HG03565 (cell line): ENCODE measurements at regions not wholly inside any gene's neighbourhood (a gene's known extent, or its start where the extent isn't known, plus 50 kb on each side); places are given as distances from the start of the nearest gene placed in this dataset.

Source experiments
- ATAC-seq: cut with Tn5 transposase; IDR thresholded peaks from one replicate; pipeline ENCODE4 v1.9.1; 2021; ENCODE audit warnings: mild to moderate bottlenecking, moderate library complexity; ENCODE audit not compliant: unreplicated experiment

DNA sequence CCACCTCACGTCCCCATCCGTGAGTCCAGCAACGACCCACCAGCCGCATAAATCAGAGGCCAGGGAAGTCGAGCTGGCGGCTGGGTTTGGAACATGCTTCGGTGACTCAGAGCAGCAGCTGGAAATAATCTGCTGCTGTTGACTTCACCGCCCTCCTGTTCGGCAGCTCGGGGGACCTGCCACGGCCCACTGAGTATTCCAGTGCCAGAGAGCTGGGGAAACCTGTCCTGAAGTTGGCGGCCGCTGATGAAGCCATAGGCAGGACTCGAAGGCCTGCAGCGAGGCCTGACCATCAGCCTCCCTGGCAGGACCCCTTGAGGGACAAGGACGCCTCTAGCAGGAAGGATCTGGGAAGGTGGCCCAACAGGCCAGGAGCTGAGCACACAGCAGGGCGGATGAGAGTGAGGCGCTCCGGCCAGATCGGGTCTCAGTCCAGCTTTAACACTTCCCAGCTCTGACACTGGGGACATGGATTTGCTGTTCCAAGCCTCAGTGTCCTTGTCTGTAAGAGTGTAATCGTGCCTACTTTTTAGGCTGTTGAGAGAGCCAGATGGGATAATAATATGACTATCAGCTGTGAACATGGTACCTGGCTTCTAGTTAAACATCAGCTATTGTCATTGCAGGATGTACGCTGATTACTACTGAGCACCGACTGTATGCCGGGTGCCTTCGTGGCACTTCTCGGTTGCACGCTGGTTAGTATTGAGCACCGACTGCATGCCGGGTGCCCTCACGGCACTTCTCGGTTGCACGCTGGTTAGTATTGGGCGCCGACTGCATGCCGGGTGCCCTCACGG is 50.4 kb upstream of the CIBAR2 start:
- ATAC-seq, result no peak

- ATAC-seq, result no peak
These were observed 51.2 kb upstream of the CIBAR2 start for GRCh38 chr16:85163278-85164112.

DNA sequence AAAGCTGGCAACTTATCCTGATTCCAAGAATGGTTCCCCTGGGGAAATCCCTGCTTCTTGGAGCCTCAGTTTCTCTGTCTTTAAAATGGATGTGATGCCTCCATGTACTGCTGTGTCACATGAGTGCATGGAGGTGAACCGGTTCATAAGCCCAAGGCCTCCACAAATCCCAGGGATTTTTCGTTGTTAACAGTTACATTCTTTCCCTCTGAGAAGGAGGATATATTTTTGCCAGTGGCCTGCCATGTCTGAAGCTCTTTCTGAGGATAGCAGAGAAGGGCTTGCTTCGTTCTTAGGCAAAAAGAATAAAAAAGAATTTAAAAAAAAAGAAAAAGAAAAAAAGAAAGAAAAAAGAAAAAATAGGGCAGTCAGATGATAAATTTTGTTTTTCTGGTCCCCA is 52.2 kb upstream of the CIBAR2 start:
- no peak for ATAC-seq

DNA sequence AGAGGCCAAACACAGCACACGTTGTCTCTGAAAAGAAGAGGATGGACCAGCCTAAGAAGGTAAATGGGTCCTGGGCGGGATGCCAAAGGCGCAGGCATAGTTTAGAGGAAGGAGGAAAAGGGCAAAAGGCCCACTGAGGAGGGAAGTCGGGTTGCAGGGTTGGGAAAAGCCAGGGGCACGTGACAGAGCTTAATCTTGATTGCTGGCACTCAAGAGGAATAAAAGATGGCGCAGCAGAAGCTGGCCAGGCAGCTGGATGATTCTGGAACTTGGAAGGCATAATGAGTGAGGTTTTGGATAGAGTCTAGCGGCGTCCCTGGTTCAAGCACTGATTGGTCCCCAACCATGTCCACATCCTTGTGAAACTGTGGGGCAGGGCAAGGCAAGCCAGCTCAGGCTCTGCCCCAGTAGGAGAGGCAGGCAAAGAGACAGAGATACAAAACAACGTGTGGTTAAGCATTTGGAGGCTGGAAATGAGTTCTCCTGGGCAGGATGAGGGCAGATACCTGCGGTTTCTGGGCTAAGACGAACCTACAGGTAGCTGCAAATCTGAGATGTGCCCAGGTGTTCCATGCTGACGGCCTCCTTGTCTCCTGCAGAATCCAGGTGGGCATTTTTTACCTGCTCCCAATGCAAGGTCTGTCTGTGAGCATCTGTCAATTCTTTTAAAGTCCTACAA is 52.7 kb upstream of the CIBAR2 start:
- ATAC-seq, result no peak

GRCh38 chr16:85165781-85166180 is 53.5 kb upstream of the CIBAR2 start:
- ATAC-seq, result no peak

GRCh38 chr16:85166281-85166680 is 54.0 kb upstream of the CIBAR2 start:
- ATAC-seq, result no peak

GRCh38 chr16:85166699-85167588 is 54.7 kb upstream of the CIBAR2 start:
- ATAC-seq, result no peak

DNA sequence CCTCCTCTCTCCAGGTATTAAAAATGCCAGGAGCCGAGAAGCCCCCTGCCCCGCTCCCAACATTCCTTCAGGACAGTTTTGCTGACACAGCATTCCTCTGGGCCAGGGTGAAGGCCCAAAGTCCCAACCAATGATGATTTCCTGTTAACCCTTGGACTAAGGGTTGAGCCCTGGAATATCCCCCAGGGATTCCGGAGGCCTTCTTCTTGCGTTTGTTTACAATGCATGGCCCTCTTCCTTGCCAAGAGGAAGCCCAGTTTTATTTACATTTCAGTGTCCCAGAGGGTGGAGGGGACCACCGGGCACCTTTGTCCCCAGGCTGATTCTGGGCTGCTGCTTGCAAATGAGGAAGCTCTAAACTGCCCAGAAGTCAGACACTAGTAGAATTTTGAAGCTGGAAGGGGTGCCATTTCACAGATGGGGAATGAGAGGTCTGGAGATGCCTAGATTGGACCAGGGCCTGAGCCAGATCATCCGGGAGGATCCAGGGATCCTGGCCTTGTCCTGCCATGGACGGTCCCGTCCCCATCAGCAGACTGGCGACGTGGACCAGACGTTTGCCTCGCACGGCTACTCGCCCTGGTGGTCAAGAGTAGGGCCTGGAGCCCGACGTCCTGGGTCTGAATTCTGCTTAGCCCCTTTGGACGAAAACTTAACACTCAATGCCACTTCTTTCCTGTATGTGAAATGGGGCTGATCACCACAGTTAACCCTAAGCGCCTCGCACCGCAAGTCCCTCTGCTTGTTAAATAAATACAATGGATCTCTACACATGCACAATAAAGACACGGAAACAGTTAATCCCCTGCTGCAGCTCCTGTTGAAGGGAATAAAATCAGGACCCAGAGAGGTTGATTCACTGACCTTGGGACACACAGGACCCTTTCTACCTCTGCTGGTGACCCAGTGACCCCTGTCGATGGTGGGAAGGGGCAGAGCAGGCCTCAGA is 55.6 kb upstream of the CIBAR2 start:
- ATAC-seq, result no peak

GRCh38 chr16:85168732-85169256 is 56.5 kb upstream of the CIBAR2 start:
- ATAC-seq, result no peak

DNA sequence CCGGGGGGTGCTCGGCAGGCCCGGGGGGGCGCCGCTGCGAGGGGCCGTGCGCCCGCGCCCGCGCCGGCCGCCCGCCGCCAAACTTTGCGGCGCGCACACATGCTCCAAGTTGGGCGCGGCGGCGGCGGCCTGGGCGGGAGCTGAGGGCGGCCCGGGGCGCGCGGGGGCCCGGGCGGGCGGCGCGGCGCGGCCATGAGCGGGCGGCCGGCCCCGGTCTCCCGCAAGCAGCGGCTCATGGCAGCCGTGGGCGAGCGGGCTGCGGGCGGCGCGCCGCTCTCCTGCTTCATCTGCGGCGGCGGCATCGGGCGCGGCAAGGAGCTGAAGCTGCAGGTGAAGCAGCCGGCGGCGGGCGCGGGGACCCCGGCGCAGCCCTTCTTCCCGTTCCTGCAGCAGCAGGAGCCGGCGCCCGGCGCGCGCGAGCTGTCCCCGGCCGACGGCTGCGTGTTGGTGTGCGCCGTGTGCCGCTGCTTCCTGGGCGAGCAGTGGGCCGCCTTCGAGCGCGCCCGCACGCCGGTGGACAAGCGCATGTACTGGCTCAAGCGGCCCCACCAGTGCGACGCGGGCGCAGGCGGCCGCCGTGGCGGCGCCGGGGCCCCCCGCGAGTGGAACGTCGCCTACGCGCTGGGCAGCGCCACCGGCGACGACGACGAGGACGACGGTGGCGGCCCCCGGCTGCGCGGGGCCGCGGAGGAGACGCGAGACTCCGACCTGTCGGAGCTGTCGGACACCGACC is 57.2 kb upstream of the CIBAR2 start:
- ATAC-seq, result no peak

GRCh38 chr16:85170066-85170491 is 57.8 kb upstream of the CIBAR2 start:
- no peak for ATAC-seq

DNA sequence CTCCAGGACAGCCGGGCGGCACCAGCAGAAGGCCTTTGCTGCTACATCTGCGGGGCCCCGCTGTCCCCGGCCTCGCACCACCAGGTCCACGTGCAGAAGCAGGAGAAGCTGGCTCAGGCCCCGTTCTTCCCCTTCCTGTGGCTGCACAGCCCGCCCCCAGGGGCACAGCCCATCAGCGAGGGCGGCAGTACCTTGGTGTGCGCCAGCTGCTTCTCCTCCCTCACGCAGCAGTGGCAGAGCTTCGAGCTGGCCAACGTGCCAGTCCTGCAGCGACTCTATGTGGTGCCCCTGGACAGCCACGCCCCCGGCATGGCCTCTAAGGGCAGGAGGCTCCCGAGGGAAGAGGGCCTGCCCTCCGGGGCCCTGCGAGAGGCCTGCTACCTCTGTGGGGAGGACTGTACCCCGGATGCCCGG is 58.3 kb upstream of the CIBAR2 start:
- no peak for ATAC-seq

- ATAC-seq, result no peak
These were observed 58.9 kb upstream of the CIBAR2 start for GRCh38 chr16:85171004-85171758.

- no peak for ATAC-seq
These were observed 59.6 kb upstream of the CIBAR2 start for GRCh38 chr16:85171759-85172454.

- no peak for ATAC-seq
These were observed 60.3 kb upstream of the CIBAR2 start for GRCh38 chr16:85172455-85173145.

DNA sequence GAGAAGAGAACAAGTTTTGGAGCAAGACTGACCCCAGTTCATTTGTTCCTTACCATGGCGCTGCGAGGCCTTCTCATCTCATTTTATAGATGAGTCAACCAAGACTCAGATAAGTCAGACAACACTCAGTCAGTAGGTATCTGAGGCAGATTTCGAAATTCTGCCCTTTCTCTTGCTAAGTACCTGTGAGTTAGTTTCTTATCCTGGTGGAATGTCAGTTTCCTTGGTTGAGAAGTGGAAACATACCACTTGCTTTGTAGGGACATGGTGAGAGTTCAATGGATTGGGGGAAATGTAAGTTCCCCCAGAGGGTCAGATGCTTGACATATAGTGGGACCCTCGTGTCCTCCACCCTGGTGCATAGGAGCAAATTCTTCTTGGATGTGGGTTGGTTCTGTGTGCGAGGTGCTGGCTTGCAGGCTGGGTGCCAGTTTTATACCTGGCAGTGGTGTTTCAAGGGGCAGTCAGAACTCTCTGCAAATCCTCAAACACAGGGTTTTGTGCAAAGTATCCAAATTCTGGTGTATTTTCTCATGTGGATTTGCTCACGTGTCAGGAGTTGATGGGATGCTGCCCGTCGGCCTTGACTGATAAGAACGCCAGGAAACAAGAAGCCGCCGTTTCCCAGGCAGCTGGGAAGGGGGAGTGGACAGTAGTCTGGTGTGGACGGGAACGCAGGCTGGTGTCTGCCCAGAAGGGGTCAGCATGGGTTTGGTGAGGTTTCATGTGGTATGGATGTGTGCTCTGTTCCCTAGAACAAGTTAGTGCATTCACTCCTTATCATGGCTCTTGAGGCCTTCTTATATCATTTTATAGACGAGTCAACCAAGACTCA is 61.1 kb upstream of the CIBAR2 start:
- no peak for ATAC-seq
